GM19372 (cell line): ENCODE measurements at regions not wholly inside any gene's neighbourhood (a gene's known extent, or its start where the extent isn't known, plus 50 kb on each side); places are given as distances from the start of the nearest gene placed in this dataset.

Experiments
- ATAC-seq: cut with Tn5 transposase; IDR thresholded peaks from one replicate; pipeline ENCODE4 v1.9.1; 2021; ENCODE audit warnings: mild to moderate bottlenecking, low read depth, moderate library complexity; ENCODE audit not compliant: unreplicated experiment

GRCh38 chr12:105825141-105825540, 313.6 kb downstream of the NUAK1 start:
- no peak for ATAC-seq

- no peak for ATAC-seq
These were observed 307.4 kb downstream of the NUAK1 start for GRCh38 chr12:105831372-105831771.

GRCh38 chr12:105832021-105832420, 306.7 kb downstream of the NUAK1 start:
- ATAC-seq: no peak

GRCh38 chr12:105832806-105833205, 305.9 kb downstream of the NUAK1 start:
- ATAC-seq: no peak

- no peak for ATAC-seq
These were observed 304.3 kb downstream of the NUAK1 start for GRCh38 chr12:105834496-105834895.

GRCh38 chr12:105835580-105836241, 303.0 kb downstream of the NUAK1 start:
- ATAC-seq: no peak

- no peak for ATAC-seq
These were observed 302.5 kb downstream of the NUAK1 start for GRCh38 chr12:105836242-105836622.

GRCh38 chr12:105839629-105840127, 299.1 kb downstream of the NUAK1 start:
- no peak for ATAC-seq

GRCh38 chr12:105840384-105840783, 298.4 kb downstream of the NUAK1 start:
- no peak for ATAC-seq

GRCh38 chr12:105841840-105842239, 296.9 kb downstream of the NUAK1 start:
- ATAC-seq: no peak

- ATAC-seq: no peak
These were observed 295.2 kb downstream of the NUAK1 start for GRCh38 chr12:105843561-105843960.

GRCh38 chr12:105843986-105844760, 294.6 kb downstream of the NUAK1 start:
- no peak for ATAC-seq

GRCh38 chr12:105846331-105846730, 292.4 kb downstream of the NUAK1 start:
- ATAC-seq: no peak

- ATAC-seq: no peak
These were observed 291.7 kb downstream of the NUAK1 start for GRCh38 chr12:105847068-105847467.

- no peak for ATAC-seq
These were observed 290.5 kb downstream of the NUAK1 start for GRCh38 chr12:105848286-105848685.

GRCh38 chr12:105850103-105850968, 288.4 kb downstream of the NUAK1 start:
- no peak for ATAC-seq

GRCh38 chr12:105852496-105852895, 286.3 kb downstream of the NUAK1 start:
- ATAC-seq: no peak

GRCh38 chr12:105852951-105853350, 285.8 kb downstream of the NUAK1 start:
- no peak for ATAC-seq

- ATAC-seq: no peak
These were observed 284.7 kb downstream of the NUAK1 start for GRCh38 chr12:105854071-105854470.

- ATAC-seq: no peak
These were observed 283.2 kb downstream of the NUAK1 start for GRCh38 chr12:105855361-105856047.
